ENCODE measurements at regions not wholly inside any gene's neighbourhood (a gene's known extent, or its start where the extent isn't known, plus 50 kb on each side); places are given as distances from the start of the nearest gene placed in this dataset.
"Not testable (repeated sequence)": the region's sequence is repeated elsewhere in the genome, so short reads cannot be mapped to it uniquely, and the experiment has no call there.

GRCh38 chr9:89949111-89949510 is 344.3 kb downstream of the GADD45G start:
- no peak for DNase-seq (ENCODE audit: low spot score)
- Mint-ChIP-seq H3K27me3 (ENCODE audit: unreplicated experiment) (peaks cover 6% of the 10 kb centered on the region), H3K4me3 (ENCODE audit: unreplicated experiment) (no peak overlapping the region), H3K36me3 (ENCODE audit: low read depth, unreplicated experiment) (peaks cover 3% of the 10 kb centered on the region), H3K27ac (ENCODE audit: unreplicated experiment) (no peak overlapping the region), H3K4me1 (ENCODE audit: unreplicated experiment) (peaks cover 13% of the 10 kb centered on the region), H3K9me3 (ENCODE audit: unreplicated experiment) (no peaks in the 10 kb centered on the region)
- no peak for TF ChIP-seq CTCF (IDR thresholded peaks at IDR 0.05; ENCODE audit: unreplicated experiment)

- Mint-ChIP-seq H3K27ac (ENCODE audit: unreplicated experiment) (no peak overlapping the region), H3K36me3 (ENCODE audit: low read depth, unreplicated experiment) (no peaks in the 10 kb centered on the region), H3K4me3 (ENCODE audit: unreplicated experiment) (no peak overlapping the region), H3K4me1 (ENCODE audit: unreplicated experiment) (peaks cover 11% of the 10 kb centered on the region), H3K27me3 (ENCODE audit: unreplicated experiment) (peaks cover 3% of the 10 kb centered on the region), H3K9me3 (ENCODE audit: unreplicated experiment) (no peaks in the 10 kb centered on the region)
- no peak for DNase-seq (ENCODE audit: low spot score)
- no peak for TF ChIP-seq CTCF (IDR thresholded peaks at IDR 0.05; ENCODE audit: unreplicated experiment)
Observed at GRCh38 chr9:89951675-89952074, 346.9 kb downstream of the GADD45G start.

DNA sequence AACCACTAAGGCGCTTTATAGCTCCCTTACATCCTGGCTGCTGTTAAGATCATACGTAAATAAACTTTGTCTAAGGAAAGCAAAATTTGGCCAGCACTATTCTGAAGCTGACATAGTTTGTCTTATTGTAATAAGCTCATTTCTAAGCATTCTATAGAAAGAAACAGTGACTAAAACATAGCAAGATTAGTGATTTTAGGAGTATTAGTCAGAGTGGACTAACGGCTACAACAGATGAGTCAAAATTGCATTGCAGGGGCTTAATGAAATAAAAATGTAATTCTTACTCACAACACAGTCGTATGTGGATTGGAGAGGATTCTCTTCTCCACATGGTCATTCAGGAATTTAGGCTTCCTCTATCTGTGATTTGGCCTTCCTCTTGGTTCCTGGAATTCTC is 347.6 kb downstream of the GADD45G start:
- Mint-ChIP-seq H3K4me1 (ENCODE audit: unreplicated experiment) (peaks cover 7% of the 10 kb centered on the region), H3K27ac (ENCODE audit: unreplicated experiment) (no peak overlapping the region), H3K36me3 (ENCODE audit: low read depth, unreplicated experiment) (no peaks in the 10 kb centered on the region), H3K4me3 (ENCODE audit: unreplicated experiment) (no peak overlapping the region), H3K9me3 (ENCODE audit: unreplicated experiment) (no peaks in the 10 kb centered on the region), H3K27me3 (ENCODE audit: unreplicated experiment) (peaks cover 3% of the 10 kb centered on the region)
- no peak for DNase-seq (ENCODE audit: low spot score)
- no peak for TF ChIP-seq CTCF (IDR thresholded peaks at IDR 0.05; ENCODE audit: unreplicated experiment)

DNA sequence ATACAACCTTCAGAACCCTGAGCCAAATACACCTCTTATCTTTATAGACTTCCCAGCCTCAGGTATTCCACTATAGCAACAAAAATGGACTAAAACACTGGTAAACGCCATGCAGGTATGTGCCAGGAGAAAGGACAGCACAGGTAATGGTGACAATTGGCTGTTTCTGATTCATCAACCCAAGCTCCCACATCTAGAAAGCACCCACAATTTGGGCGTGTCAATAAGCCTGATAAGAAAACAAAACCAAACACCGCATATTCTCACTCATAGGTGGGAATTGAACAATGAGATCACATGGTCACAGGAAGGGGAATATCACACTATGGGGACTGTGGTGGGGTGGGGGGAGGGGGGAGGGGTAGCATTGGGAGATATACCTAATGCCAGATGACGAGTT is 348.5 kb downstream of the GADD45G start:
- not testable (repeated sequence) for H3K4me1 Mint-ChIP-seq (ENCODE audit: unreplicated experiment); DNase-seq (ENCODE audit: low spot score); H3K27ac Mint-ChIP-seq (ENCODE audit: unreplicated experiment); H3K36me3 Mint-ChIP-seq (ENCODE audit: low read depth, unreplicated experiment); H3K9me3 Mint-ChIP-seq (ENCODE audit: unreplicated experiment); H3K4me3 Mint-ChIP-seq (ENCODE audit: unreplicated experiment); H3K27me3 Mint-ChIP-seq (ENCODE audit: unreplicated experiment)

DNA sequence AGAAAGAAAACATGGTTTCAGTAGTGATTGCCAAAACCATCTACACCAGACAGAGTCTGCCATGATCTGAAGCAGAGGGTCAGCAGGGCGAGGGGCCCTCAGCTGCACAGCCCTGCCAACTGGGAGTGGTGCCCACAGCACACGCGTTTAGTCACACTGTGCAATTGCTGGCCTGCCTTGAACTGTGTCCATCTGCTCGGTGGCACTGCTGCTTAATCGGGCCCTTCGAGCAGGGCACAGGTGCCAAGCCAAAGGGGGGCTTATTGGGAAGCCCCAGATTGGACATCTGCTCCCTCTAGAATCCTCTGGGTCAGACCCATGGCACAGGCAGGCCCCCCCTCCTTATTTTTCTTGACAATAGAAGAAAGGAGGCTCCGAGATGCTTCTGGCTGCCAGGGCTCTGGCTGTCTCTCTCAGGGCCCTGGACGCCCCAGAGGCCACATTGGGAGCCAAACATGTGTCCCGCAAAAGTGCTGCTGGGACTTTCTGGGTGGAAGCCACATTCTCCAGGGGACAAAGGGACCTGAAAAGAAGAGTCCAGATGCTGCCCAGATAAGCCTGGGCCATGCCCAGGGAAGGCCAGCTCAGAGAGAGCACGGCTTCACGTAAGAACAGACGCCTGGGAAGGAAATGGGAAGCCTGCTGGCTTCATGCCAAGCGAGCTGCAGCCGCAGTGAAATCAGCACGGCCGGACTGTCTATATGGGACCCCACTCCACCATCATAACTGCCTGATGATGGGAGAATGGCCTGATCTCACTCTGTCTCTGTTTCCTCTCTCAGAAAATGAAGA is 349.2 kb downstream of the GADD45G start:
- Mint-ChIP-seq H3K4me1 (ENCODE audit: unreplicated experiment) (no peaks in the 10 kb centered on the region), H3K9me3 (ENCODE audit: unreplicated experiment) (no peaks in the 10 kb centered on the region), H3K4me3 (ENCODE audit: unreplicated experiment) (no peak overlapping the region), H3K36me3 (ENCODE audit: low read depth, unreplicated experiment) (no peaks in the 10 kb centered on the region), H3K27me3 (ENCODE audit: unreplicated experiment) (no peaks in the 10 kb centered on the region), H3K27ac (ENCODE audit: unreplicated experiment) (no peak overlapping the region)
- DNase-seq (ENCODE audit: low spot score): no peak
- no peak for TF ChIP-seq CTCF (IDR thresholded peaks at IDR 0.05; ENCODE audit: unreplicated experiment)

All from endothelial cell (in vitro differentiated cells).